ENCODE measurements at regions not wholly inside any gene's neighbourhood (a gene's known extent, or its start where the extent isn't known, plus 50 kb on each side); places are given as distances from the start of the nearest gene placed in this dataset.

- no peak for TF ChIP-seq CTCF (IDR thresholded peaks at IDR 0.05)
- H2AFZ ChIP-seq = no peak overlapping the region
- H3K36me3 ChIP-seq (ENCODE audit: control insufficient read depth, insufficient read depth, low read length) = no peaks in the 10 kb centered on the region
- H3K9me3 ChIP-seq (ENCODE audit: control insufficient read depth, low read length) = no peaks in the 10 kb centered on the region
- H3K9ac ChIP-seq = no peak overlapping the region
- no peak overlapping the region for H3K27ac ChIP-seq
- no peak overlapping the region for H3K4me3 ChIP-seq (ENCODE audit: low read depth, low read length)
- H3K4me2 ChIP-seq (ENCODE audit: low read length) = no peak overlapping the region
- no peaks in the 10 kb centered on the region for H3K27me3 ChIP-seq (ENCODE audit: control insufficient read depth, insufficient read depth, low read length)
- H3K4me1 ChIP-seq = no peaks in the 10 kb centered on the region
- H3K79me2 ChIP-seq = no peaks in the 10 kb centered on the region
These were observed 140.5 kb downstream of the TFAP2B start for GRCh38 chr6:50959081-50959641.

GRCh38 chr6:50961611-50962010 is 142.9 kb downstream of the TFAP2B start:
- no peak for TF ChIP-seq CTCF (IDR thresholded peaks at IDR 0.05)
- H3K27me3 ChIP-seq (ENCODE audit: control insufficient read depth, insufficient read depth, low read length) = no peaks in the 10 kb centered on the region
- H3K4me2 ChIP-seq (ENCODE audit: low read length) = no peak overlapping the region
- no peaks in the 10 kb centered on the region for H3K9me3 ChIP-seq (ENCODE audit: control insufficient read depth, low read length)
- H3K27ac ChIP-seq = no peak overlapping the region
- no peak overlapping the region for H2AFZ ChIP-seq
- H3K79me2 ChIP-seq = no peaks in the 10 kb centered on the region
- H3K4me3 ChIP-seq (ENCODE audit: low read depth, low read length) = no peak overlapping the region
- no peaks in the 10 kb centered on the region for H3K4me1 ChIP-seq
- no peak overlapping the region for H3K9ac ChIP-seq
- no peaks in the 10 kb centered on the region for H3K36me3 ChIP-seq (ENCODE audit: control insufficient read depth, insufficient read depth, low read length)

- Histone ChIP-seq H3K27me3 (ENCODE audit: control insufficient read depth, insufficient read depth, low read length) (no peaks in the 10 kb centered on the region), H3K4me1 (no peaks in the 10 kb centered on the region), H3K27ac (no peak overlapping the region), H3K79me2 (no peaks in the 10 kb centered on the region), H2AFZ (no peak overlapping the region), H3K36me3 (ENCODE audit: control insufficient read depth, insufficient read depth, low read length) (no peaks in the 10 kb centered on the region), H3K4me3 (ENCODE audit: low read depth, low read length) (no peak overlapping the region), H3K4me2 (ENCODE audit: low read length) (no peak overlapping the region), H3K9ac (no peak overlapping the region), H3K9me3 (ENCODE audit: control insufficient read depth, low read length) (no peaks in the 10 kb centered on the region)
- no peak for TF ChIP-seq CTCF (IDR thresholded peaks at IDR 0.05)
These were observed 143.6 kb downstream of the TFAP2B start for GRCh38 chr6:50962213-50962759.

- Histone ChIP-seq H3K9ac (no peak overlapping the region), H3K27me3 (ENCODE audit: control insufficient read depth, insufficient read depth, low read length) (no peaks in the 10 kb centered on the region), H3K36me3 (ENCODE audit: control insufficient read depth, insufficient read depth, low read length) (no peaks in the 10 kb centered on the region), H3K9me3 (ENCODE audit: control insufficient read depth, low read length) (no peaks in the 10 kb centered on the region), H3K4me3 (ENCODE audit: low read depth, low read length) (no peak overlapping the region), H3K27ac (no peak overlapping the region), H2AFZ (no peak overlapping the region), H3K4me2 (ENCODE audit: low read length) (no peak overlapping the region), H3K79me2 (no peaks in the 10 kb centered on the region), H3K4me1 (no peaks in the 10 kb centered on the region)
- TF ChIP-seq CTCF (IDR thresholded peaks at IDR 0.05) = no peak
These were observed 145.3 kb downstream of the TFAP2B start for GRCh38 chr6:50963952-50964351.

- H3K9ac ChIP-seq = no peak overlapping the region
- no peaks in the 10 kb centered on the region for H3K9me3 ChIP-seq (ENCODE audit: control insufficient read depth, low read length)
- no peak overlapping the region for H2AFZ ChIP-seq
- H3K4me2 ChIP-seq (ENCODE audit: low read length) = no peak overlapping the region
- H3K36me3 ChIP-seq (ENCODE audit: control insufficient read depth, insufficient read depth, low read length) = no peaks in the 10 kb centered on the region
- TF ChIP-seq CTCF (IDR thresholded peaks at IDR 0.05) = no peak
- no peak overlapping the region for H3K27ac ChIP-seq
- H3K79me2 ChIP-seq = no peaks in the 10 kb centered on the region
- no peak overlapping the region for H3K4me3 ChIP-seq (ENCODE audit: low read depth, low read length)
- no peaks in the 10 kb centered on the region for H3K4me1 ChIP-seq
- H3K27me3 ChIP-seq (ENCODE audit: control insufficient read depth, insufficient read depth, low read length) = no peaks in the 10 kb centered on the region
These were observed 146.8 kb downstream of the TFAP2B start for GRCh38 chr6:50965495-50965894.

Measured in parathyroid adenoma (tissue), 2 donors.